ENCODE measurements at regions not wholly inside any gene's neighbourhood (a gene's known extent, or its start where the extent isn't known, plus 50 kb on each side); places are given as distances from the start of the nearest gene placed in this dataset.

- DNase-seq (ENCODE audit: low read depth) = no peak
Measured at GRCh38 chr12:115574826-115575225, 702.7 kb downstream of the MED13L start.

- DNase-seq (ENCODE audit: low read depth) = peak; percentile 60
Measured at GRCh38 chr12:115572440-115572839, 705.1 kb downstream of the MED13L start.

GRCh38 chr12:115571446-115571845 is 706.0 kb downstream of the MED13L start:
- no peak for DNase-seq (ENCODE audit: low read depth)

- no peak for DNase-seq (ENCODE audit: low read depth)
Measured at GRCh38 chr12:115571027-115571426, 706.5 kb downstream of the MED13L start.

DNA sequence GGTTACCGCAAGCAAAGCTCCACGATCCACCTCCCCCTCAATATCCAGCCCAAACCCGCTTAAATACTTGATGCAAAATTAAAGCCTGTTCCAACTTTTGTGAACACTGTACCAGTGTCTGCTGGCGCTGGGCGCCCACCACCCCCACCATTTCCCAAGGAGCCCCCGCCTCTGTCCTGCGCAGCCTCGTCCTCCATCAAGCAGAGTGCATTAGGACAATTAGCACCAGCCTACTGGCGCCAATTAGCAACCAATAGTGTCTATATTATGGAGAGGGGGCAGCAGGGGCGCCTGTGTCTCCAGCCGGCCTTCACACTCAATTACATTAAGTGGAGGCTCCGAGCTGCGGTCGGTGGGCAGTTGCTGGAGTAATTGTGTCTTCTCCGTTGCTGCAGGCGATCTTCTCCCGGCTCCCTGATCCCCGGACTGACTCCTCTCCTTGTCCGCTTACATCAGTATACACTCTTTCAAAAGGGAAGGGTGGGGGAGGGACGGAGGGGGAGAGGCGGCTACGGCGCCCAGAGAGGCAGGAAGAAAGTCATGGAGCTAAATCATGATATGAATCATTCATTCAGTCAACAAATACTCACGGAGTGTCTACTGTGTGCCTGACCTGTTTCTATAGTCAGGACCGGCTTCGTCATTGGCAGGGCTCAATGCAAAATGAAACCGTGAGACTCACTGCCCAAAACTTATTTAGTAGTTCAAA is 707.3 kb downstream of the MED13L start:
- DNase-seq (ENCODE audit: low read depth) = peak; percentile 54

DNA sequence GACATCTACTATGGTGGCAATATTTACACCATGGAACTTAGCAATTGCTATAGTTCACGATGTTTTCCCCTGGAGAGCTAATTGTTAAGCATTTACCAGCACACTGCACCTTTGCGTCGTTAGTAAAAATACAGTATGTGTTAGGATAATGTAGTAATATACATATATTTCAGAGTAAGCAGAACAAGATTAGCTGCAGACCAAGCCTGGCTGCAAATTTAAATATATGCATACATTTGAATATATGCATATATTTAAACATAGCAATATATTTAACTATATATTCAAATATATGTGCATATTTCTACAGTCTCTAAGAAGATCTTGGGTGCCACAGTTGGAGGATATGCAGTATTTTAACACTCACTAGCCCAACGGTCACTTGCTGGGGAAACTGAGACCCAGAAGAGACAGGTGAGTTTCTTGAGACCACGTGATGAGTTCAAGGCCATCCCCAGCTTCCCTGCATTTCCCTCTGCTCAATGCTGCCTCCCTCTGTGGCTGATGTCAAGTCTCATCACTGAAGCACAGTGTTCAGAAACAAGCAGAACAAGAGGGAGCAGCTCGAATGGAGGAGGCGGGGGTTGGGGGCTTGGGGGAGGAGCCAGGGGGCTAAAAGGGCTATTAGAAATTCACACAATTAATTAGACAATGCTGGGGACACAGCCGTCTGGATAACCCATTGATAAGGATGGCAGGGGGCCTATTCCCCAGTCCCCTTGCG is 708.0 kb downstream of the MED13L start:
- DNase-seq (ENCODE audit: low read depth) = peak; percentile 12

- no peak for DNase-seq (ENCODE audit: low read depth)
Measured at GRCh38 chr12:115558281-115558680, 719.2 kb downstream of the MED13L start.

- no peak for DNase-seq (ENCODE audit: low read depth)
Measured at GRCh38 chr12:115553622-115554021, 723.9 kb downstream of the MED13L start.

DNA sequence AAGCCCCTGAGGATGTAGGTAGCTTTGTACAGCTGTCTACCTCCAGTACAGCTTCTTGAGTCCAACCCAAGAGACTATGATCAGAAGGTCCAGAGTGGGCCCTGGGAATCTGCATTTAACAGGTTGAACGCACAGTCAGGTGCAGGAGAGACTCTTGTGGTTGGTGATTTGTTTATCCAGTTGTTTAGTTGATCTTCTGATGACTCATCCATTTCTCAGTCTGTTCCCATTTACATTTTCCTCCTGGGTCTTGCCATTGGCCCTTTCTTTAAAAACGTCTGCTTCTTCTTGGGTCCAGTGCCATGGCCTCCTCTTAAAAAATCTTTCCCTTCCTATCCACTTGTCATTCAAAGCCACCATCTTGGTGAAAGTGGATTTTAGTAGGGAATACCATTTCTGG is 734.2 kb downstream of the MED13L start:
- DNase-seq (ENCODE audit: low read depth) = peak; percentile 15

- no peak for DNase-seq (ENCODE audit: low read depth)
Measured at GRCh38 chr12:115542656-115543055, 734.8 kb downstream of the MED13L start.

GRCh38 chr12:115541891-115542421 is 735.5 kb downstream of the MED13L start:
- no peak for DNase-seq (ENCODE audit: low read depth)

GRCh38 chr12:115528466-115528865 is 749.0 kb downstream of the MED13L start:
- DNase-seq (ENCODE audit: low read depth) = peak; percentile 45

- no peak for DNase-seq (ENCODE audit: low read depth)
Measured at GRCh38 chr12:115521771-115522409, 755.6 kb downstream of the MED13L start.

GRCh38 chr12:115519887-115520286 is 757.6 kb downstream of the MED13L start:
- DNase-seq (ENCODE audit: low read depth) = no peak

GRCh38 chr12:115519359-115519758 is 758.1 kb downstream of the MED13L start:
- DNase-seq (ENCODE audit: low read depth) = no peak

DNA sequence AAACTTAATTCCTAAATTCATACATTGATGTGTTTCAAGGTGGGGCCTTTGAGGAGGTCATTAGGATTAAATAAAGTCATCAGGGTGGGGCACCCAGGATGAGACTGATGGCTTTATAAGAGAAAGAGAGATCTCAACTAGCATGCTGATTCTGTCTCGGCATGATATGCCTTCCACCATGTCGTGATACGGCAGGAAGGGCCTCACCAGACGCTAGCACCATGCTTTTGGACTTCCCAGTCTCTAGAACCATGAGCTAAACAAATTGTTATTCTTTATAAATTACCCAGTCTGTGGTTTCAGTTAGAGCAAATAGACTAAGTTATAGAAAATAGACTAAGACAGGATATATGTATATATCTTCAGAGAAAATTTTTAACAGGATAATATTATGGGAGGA is 759.6 kb downstream of the MED13L start:
- DNase-seq (ENCODE audit: low read depth) = no peak

GRCh38 chr12:115511986-115512711 is 765.3 kb downstream of the MED13L start:
- no peak for DNase-seq (ENCODE audit: low read depth)

DNA sequence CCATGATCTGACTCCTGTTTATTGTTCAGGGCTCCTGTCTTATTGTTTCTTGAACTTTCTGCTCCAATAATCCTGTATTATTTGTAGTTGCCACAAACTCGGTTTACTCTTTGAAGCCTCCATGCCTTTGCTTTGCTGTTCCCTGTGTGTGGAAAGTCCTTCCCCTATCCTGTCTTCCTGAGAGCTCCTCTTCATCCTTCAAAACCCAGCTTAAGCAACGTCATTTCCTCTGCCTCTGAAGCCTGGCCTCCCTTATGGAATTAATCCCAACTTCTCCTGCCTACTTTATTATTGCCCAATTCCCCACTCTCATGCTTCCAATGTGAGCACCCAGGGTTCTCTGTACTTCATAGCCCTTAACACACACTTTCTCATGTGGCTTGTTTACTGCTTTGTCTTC is 766.2 kb downstream of the MED13L start:
- DNase-seq (ENCODE audit: low read depth) = no peak

- no peak for DNase-seq (ENCODE audit: low read depth)
Measured at GRCh38 chr12:115508990-115509389, 768.5 kb downstream of the MED13L start.

- no peak for DNase-seq (ENCODE audit: low read depth)
Measured at GRCh38 chr12:115507951-115508722, 769.4 kb downstream of the MED13L start.

DNA sequence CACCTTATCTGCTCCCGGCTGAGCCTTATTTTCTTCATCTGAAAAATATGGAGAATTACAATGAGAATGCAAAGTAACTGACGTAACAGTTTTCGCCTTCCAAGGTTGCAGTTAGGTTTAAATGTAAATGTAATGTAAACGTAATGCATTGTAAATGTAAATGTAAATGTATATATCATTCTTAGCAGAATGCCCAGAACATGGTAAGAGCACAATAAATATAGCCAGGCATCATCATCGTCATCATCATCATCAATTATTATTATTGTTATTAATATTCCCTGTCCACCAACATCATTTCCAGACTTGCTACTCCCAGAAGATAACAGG is 770.0 kb downstream of the MED13L start:
- DNase-seq (ENCODE audit: low read depth) = no peak

Measured in iris pigment epithelial cell (primary cell).